B cell (primary cell): ENCODE measurements at regions not wholly inside any gene's neighbourhood (a gene's known extent, or its start where the extent isn't known, plus 50 kb on each side); places are given as distances from the start of the nearest gene placed in this dataset.

Experiments
- EZH2 ChIP-seq: IDR thresholded peaks from 2 replicates; pipeline ENCODE4 v1.6.1; 2012; ENCODE audit warnings: borderline replicate concordance, low read depth, mild to moderate bottlenecking, moderate library complexity, low read length; ENCODE audit not compliant: insufficient read depth, poor library complexity, severe bottlenecking
- TF ChIP-seq, protein P1 (sequence below): fragments of 200-600 bp; IDR thresholded peaks from one replicate; pipeline ENCODE4 v1.8.0; 2022; ENCODE audit warnings: antibody characterized with exemption, mild to moderate bottlenecking

DNA sequence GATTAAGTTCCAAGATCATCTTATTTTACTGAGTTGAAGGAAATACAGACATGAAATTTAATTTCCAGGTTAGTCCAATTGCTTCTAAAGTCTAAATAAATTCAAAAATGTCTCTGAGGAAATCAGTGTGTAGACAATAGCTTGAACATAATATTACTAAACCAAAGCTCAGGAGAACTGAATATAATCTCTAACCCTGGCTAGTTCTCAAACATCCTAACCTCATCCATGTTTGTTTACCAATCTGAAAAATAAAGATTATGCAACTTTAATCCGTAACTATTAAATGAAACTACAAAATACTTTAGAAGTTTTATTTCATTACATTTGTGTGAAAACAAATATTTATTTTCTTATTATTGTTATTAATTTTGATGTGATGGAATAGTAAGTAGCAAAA lies 387.2 kb downstream of the TBC1D32 start:
- TF ChIP-seq, protein P1, sequence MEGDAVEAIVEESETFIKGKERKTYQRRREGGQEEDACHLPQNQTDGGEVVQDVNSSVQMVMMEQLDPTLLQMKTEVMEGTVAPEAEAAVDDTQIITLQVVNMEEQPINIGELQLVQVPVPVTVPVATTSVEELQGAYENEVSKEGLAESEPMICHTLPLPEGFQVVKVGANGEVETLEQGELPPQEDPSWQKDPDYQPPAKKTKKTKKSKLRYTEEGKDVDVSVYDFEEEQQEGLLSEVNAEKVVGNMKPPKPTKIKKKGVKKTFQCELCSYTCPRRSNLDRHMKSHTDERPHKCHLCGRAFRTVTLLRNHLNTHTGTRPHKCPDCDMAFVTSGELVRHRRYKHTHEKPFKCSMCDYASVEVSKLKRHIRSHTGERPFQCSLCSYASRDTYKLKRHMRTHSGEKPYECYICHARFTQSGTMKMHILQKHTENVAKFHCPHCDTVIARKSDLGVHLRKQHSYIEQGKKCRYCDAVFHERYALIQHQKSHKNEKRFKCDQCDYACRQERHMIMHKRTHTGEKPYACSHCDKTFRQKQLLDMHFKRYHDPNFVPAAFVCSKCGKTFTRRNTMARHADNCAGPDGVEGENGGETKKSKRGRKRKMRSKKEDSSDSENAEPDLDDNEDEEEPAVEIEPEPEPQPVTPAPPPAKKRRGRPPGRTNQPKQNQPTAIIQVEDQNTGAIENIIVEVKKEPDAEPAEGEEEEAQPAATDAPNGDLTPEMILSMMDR, result no peak
- no peak for TF ChIP-seq EZH2
